Fibroblast of skin of left quadriceps (primary cell): ENCODE measurements at regions not wholly inside any gene's neighbourhood (a gene's known extent, or its start where the extent isn't known, plus 50 kb on each side); places are given as distances from the start of the nearest gene placed in this dataset.

Experiments used
- DNase-seq, 2 experiments: peaks; one replicate each; pipeline ENCODE4 v3.0.0-alpha.2; 2013; ENCODE audit warnings: low read depth in 2 of 2

DNA sequence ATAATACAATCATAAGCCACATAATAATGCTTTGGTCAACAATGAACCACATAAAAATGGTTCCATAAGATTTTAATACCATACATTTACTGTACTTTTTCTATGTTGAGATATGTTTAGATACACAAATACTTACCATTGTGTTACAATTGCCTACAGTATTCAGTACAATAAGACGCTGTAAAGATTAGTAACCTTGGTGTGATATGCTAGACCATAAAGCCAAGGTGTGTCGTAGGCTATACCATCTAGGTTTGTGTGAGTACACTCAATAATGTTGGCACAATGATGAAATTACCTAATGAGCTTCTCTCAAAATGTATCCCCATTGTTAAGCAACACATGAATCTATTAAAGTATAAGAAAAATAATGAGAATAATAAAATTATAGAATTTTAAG, 662.3 kb downstream of the SATB2 start:
- DNase-seq, result no peak

DNA sequence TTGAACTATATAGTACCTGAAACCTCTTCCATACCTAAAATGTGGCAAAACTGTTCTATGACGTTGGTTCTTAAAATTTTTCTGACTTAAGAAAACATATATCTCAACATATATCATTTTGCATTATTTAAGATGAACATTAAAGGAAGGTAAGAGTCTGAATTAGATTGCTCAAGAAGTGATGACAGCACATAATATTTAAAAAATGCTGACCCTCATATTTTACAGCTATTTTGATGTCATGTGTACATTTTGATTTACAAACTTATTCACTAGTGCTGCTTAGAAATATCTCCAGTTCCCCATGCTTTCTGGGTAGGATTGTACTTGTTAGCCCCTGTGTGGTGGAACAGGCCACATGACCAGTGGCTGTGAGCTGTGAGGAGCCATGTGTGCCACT, 666.1 kb downstream of the SATB2 start:
- no peak for DNase-seq

- no peak for DNase-seq
These were observed 669.1 kb downstream of the SATB2 start for GRCh38 chr2:198788676-198789075.

DNA sequence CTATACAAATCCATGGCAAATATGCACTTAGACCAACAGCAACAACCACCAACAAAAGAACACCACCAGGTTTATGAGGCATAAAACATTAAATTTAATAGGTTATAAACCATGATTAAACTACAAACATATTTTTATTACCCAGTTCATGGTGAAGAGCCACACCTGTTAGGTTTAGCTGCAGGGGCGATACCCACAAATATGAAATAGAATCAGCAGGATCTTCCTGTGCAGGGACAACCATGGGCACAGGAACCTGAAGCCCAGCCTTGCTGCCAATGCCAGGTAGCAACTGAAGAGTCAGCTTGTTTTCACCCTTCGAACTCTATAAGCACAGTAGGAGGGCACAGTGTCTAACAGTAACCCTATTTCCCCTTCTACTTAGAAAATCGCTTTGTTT, 675.0 kb downstream of the SATB2 start:
- DNase-seq, result no peak

- no peak for DNase-seq
These were observed 680.9 kb downstream of the SATB2 start for GRCh38 chr2:198776616-198777406.

DNA sequence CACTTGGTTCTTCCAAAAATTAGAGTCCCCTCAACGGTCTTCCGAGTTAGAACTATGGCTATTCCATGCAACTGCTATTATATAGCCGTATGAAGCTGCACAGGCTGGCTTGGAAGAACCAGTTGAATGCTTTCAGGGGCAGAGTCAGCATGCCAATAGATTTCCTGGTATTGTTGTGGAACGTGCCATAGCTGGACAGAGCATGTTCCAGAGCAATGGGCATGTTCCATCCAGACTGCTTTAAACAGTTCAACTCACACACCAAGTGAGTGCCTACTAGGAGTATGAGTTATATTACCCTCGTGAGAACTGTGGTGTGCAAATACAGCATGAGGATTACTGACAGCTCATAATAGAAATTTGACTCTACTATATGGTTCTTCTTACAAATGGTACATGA, 682.0 kb downstream of the SATB2 start:
- no peak for DNase-seq

- DNase-seq, result no peak
These were observed 683.2 kb downstream of the SATB2 start for GRCh38 chr2:198774576-198774975.

- DNase-seq, result no peak
These were observed 690.0 kb downstream of the SATB2 start for GRCh38 chr2:198767694-198768093.

DNA sequence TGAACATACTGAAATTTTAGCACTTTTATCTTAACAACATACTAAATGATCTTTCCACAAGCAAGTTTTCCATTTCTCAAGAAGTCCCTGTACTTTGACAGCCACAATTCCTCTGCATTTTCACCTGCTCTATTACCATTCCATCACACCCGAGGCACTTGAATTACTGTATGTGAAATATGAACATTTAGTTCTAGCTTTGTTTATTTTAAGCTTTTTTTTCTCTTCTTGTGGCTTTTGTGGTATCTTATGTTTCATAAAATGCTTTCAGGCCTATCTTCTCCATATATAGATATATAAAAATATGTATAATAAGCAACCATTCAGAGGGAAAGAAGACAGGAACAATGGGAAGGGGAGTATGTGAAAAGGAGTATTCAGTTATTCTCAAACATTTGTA, 693.9 kb downstream of the SATB2 start:
- DNase-seq, result peak; percentile 6

DNA sequence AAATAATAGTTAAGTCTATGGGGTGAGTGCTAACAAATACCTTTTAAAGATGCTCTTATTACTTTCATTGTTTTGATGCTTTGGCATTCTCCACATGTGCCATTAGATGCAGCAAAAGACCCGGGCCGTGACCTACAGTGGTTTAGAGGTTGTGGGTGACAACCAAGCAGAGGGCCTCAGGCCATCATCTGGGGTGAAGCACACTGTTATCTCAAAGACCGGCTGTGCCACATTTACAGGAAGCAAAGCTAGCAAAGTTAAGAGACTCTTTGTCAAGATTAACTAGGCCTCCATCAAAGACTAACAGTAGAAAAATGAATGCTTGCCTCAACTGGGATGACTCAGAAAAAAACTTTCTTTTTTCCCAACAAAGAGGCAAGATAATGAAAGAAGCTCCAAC, 695.3 kb downstream of the SATB2 start:
- DNase-seq, result no peak

- no peak for DNase-seq
These were observed 700.7 kb downstream of the SATB2 start for GRCh38 chr2:198757069-198757468.

- peak; percentile 89 to 90 for DNase-seq
These were observed 701.6 kb downstream of the SATB2 start for GRCh38 chr2:198756166-198756565.

GRCh38 chr2:198753101-198753500, 704.6 kb downstream of the SATB2 start:
- DNase-seq, result no peak

DNA sequence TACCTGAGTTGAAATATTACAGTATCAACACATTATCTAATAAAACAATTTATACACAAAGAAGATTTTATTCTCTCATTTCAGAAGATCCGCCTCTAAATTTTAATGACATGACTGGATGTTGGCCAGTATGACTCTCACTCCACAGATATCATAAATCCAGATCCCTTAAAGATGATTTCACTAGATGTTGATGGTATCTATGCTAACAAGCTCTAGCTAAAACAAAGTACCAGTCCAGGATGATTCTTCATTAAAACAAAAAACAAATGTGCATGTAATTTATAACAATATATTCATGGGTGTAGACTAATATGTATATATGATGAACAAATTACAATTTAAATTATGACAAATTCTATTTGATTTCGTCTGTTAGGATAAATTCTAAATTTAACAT, 708.4 kb downstream of the SATB2 start:
- no peak for DNase-seq

DNA sequence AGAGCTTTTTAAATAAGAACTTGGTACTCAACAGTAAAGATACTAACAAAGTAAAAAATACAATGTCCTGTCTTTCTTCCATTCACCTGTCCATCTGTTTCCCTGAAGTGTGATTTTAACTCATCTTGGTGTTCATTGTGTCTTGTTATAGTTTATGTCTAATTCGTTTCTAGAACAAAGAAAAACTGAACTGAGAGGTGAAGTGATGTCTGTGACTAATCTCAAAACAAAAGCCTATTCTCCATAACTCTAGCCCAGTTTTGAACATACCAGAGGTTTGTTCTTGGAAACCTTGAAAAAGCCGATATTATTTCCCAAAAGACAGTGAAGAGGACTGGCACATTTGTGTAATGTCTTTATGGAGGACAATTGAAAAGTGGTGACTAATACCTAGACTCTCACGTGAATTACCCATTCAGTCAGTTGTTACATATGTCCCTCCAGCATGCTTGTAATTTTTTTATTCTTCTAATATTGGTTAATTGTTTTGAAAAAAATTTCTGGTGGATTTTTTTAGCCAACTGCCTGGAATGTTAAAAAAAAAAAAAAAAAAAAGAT, 725.8 kb downstream of the SATB2 start:
- no peak for DNase-seq

- no peak for DNase-seq
These were observed 737.5 kb downstream of the SATB2 start for GRCh38 chr2:198720266-198720665.

GRCh38 chr2:198717451-198717850, 740.3 kb downstream of the SATB2 start:
- DNase-seq, result no peak

DNA sequence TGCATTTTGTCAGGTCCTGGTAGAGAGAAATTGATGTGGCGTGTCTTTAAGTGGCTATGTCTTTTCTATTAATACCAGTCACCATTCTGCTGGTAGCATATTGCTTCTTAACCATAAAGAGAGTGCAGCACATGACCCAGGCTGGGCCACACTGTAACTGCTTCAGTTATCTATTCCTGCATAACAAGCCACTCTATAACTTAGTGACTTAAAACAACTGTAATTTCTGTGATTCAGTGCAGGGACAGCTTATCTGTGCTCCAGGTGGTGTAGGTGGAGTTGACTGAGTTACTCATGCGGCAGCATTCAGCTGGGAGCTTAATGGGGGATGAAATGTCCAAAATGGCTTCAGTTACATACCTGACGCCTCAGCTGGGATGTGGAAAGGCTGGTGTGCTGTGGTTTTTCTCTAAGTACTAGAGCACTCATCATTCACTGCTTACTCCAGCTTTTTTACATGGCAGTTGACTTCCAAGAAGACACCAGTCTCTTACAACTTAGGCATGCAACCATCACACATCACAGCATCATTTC, 742.4 kb downstream of the SATB2 start:
- no peak for DNase-seq

DNA sequence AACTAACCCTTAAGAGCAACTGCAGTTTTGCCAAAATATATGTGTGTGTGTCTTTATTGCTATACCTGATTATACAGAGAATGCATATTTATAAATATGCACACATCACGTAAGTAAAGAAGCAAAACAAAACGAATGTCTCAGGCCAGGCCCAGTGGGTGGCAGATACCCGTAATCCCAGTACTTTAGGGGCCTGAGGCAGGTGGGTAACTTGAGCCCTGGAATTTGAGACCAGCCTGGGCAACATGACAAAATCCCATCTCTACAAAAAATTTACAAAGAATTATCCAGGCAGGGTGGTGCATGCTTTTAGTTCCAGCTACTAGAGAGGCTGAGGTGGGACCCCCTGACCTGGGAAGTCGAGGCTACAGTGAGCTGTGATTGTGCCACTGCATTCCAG, 745.3 kb downstream of the SATB2 start:
- DNase-seq, result no peak

GRCh38 chr2:198711484-198711883, 746.3 kb downstream of the SATB2 start:
- no peak for DNase-seq

GRCh38 chr2:198710562-198710961, 747.2 kb downstream of the SATB2 start:
- no peak for DNase-seq

GRCh38 chr2:198706476-198707082, 751.2 kb downstream of the SATB2 start:
- DNase-seq, result peak; percentile 14 to 18

DNA sequence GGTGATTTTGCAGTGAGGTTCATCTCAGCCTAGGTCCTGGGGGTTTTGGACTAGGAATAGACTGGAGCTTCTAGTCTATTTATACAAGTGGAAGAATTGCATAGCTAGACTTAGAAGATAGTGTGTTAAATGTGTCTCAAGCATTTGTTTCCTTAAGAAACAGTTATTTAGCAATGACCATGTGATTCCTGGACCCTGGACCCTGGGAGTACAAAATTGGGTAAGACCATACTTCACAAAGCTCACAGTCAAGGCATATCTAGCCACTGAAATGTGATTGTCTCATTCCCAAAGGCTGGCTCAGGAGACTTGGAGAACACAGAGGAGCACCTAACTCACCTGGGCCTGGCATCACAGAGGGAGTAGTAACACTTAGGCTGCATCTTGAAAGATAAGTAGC, 754.5 kb downstream of the SATB2 start:
- no peak for DNase-seq
